Suppressor macrophage treated with lipopolysaccharide for 4 hours (primary cell): ENCODE measurements at regions not wholly inside any gene's neighbourhood (a gene's known extent, or its start where the extent isn't known, plus 50 kb on each side); places are given as distances from the start of the nearest gene placed in this dataset.

ENCODE experiments used
- DNase-seq: peaks from one replicate; pipeline ENCODE4 v3.0.0-alpha.2; 2020

DNA sequence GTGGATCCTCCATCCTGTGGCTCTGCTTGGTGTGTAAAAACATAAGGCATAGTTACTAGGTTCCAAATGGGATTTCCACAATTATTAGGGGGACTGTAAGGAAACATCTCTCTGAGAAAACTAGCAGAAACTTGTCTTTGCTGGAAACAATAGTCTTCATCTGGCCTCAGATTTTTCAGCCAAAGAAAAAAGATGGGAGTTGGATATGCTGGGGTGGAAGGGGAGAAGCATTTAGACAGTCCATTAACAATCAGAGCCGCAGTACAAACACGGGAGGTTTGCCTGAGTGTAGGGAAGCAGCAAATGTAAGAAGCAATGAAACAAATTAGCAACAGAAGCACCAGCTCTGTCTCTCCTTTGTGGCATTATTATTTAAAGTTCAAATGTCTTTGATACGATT, 402.7 kb upstream of the ZNF608 start:
- no peak for DNase-seq

DNA sequence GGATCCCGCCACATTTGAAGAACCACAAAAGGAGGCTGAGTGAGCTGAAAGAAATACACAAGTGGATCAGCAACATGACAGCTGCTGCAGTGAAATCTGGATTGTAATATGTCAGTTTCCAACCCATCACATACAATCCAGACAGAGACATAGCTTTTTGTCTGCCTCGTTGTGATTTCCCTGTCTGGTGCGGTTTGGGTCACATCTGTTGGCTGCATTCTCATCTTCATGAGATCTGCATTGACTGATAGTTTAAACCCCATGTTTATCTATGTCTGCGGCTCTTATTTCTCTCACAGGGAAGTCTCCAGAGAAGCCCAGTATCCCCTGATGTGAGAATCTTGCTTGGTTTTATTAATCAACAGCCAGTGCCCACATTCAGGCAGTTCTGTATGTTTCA, 403.1 kb upstream of the ZNF608 start:
- DNase-seq = no peak

GRCh38 chr5:125150041-125150669, 403.7 kb upstream of the ZNF608 start:
- DNase-seq = no peak

DNA sequence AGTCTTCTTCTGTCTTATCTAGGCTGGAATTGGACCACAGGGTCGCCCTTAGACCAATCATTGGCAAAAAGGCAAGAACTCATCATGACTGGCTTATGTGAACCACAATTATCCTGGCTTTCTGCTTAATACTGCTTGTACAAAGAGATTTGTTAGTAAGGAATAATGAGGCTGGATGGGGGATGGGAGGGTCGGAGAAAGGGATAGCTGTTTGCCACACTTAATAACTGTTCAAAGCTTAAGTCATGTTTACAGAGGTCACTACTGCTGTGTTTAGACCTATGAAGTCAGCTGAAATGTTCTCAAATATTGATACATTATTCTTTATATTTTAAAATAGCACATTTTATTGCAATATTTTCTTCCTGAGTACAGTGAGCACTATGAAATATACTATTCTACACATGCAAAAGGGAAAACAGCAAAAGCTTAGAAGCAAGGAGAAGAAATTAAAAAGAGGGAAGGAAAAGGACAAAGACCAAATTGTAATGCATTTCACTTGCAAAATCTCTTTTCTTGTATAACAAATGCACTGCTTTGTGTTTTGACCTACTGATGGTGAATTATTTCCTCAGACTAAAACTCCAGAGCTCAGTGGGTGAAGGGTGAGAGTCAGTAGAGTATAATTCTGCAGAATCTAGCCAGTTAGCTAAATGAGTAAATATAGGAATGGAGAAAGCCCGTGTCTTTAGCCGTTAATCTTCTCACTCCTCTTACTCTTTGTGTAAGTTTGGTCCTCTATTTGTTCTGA, 404.9 kb upstream of the ZNF608 start:
- no peak for DNase-seq

DNA sequence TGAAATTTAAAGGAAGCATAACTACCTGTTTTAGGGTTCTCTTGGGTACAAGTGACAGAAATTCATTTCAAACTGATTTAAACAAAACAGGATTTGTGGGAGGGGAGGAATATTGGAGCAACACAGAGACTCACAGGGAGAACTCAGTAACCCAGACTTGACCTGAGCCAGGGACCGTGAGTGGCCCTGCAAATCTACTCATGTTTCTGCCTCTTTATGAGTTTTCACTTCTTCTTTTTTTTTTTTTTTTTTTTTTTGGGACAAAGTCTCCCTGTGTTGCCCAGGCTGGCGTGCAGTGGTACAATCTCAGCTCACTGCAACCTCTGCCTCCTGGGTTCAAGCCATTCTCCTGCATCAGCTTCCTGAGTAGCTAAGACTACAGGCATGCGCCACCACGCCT, 405.6 kb upstream of the ZNF608 start:
- DNase-seq = no peak

DNA sequence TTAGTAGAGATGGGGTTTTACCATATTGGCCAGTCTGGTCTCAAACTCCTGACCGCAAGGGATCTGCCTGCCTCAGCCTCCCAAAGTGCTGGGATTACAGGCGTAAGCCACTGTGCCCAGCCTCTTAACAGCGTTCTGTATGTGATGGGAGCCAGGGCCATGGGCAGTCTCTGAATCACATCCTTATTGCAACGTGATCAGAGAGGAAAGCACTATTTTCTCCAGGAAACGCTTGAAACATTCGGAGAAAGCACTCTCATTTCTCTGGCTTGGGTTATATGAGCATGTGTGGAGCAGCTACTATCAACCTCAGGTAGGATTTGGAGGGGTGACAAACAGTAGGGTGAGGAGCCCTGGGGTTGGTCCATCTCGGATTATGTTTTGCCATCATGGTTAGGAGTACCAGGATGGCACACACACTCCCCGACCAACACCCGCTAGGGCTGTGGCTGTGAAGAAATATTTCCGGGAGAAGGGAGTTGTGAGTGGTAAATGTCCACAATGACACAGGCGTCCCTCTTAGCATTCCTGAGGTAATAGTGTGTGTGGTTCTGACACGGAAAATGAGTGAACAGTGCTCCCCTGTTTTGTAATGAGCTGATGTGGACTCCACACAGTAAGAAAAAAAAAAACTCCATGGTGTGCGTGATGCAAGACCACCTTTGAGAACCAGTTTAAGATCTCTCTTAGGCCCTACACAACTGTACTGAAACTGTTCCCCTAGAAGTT, 406.2 kb upstream of the ZNF608 start:
- DNase-seq = no peak

DNA sequence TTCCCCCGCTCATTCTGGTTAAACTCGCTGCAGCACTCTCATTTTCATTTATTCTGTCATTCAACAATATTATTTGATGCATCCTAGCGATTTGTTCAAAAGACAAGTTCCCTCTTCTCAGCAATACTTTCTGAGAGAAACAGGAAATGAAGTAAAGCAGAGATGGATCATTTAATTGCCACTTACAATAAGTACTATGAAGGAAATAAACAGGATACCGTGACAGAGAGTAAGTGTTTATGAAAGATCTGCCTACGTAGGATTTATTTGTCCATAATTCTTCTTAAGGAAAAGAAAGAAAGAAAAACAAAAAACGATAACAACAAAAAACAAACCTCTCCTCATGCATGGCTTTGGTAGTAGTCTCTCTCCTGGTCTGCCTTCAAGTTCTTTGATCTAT, 406.8 kb upstream of the ZNF608 start:
- no peak for DNase-seq

DNA sequence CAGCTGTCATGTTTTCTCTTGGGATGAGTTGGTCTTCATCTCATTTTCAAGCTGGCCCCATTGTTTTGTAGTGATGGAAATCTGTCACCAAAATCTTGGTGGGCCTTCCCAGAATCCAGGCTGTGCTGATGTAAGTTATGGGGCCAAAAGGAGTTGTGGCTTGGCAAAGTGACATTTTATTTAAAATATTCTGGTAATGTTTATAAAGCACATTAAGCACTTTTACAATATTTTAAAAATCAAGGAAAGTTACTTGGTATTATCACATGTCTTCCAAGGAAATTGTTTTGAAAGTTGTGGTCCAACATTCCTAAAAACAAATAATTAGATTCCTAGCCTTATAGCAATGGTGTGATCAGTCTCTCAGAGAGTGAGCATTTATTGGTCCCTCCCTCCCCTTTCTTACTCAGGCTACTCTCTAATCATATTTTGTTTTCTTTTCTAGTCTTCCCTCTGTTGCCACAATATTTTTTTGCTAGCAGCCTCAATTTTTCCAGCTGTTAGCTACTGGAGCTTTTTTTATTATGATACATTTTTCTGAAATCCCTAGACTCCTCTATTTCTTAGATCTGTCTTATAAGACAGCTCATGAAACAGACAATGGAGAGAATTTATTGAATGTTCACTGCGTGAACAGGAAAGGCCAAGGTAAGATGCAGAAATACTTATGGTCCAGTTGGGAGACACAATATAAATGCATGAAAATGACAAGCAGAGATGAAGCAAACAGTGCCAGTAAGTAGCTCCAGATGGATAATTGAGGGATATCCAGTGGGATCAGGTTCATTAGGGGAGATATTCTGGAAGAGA, 408.1 kb upstream of the ZNF608 start:
- no peak for DNase-seq

DNA sequence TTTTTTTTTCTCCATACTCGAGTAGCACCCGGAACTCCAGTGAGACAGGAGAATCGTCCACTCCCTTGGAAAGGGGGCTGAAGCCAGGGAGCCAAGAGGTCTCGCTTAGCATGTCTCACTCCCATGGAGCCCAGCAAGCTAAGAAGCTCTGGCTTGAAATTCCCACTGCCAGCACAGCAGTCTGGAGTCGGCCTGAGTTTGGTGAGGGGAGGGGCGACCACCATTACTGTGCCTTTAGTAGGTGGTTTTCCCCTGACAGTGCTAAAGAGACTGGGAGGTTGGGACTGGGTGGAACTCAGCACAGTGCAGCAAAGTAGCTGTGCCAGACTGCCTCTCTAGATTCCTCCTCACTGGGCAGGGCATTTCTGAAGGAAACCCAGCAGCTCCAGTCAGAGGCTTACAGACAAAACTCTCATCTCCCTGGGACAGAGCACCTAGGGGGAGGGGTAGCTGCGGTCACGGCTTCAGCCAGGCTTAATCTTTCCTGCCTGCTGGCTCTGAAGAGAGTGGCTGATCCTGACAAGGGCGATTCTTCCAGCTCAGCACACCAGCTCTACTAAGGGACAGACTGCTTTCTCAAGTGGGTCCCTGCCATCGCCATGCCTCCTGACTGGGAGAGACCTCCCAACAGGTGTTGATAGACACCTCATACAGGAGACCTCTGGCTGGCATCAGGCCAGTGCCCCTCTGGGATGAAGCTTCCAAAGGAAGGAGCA, 414.5 kb upstream of the ZNF608 start:
- DNase-seq = no peak

GRCh38 chr5:125162714-125163113, 416.3 kb upstream of the ZNF608 start:
- DNase-seq = no peak

- no peak for DNase-seq
Observed at GRCh38 chr5:125169396-125169795, 423.0 kb upstream of the ZNF608 start.

DNA sequence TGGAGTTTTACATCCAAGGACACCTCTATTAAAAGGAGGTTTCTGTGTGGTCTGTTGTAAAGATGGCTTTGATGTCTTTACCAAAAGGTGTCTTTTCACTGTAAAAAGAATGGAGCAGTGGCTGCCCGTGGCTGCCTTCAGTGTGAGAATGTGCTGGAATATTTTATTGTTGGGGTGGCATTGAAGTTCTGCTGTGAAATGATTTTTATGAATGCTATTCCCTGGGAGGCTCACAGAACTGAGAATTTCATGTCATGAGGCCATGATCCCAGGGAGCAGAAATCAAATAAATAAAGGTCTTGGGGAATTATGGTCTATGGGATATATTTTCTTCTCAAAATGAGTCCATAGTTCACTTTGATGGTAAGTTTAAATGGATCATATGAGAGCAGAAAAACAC, 425.2 kb upstream of the ZNF608 start:
- DNase-seq = no peak

GRCh38 chr5:125175348-125176004, 429.0 kb upstream of the ZNF608 start:
- DNase-seq = no peak

DNA sequence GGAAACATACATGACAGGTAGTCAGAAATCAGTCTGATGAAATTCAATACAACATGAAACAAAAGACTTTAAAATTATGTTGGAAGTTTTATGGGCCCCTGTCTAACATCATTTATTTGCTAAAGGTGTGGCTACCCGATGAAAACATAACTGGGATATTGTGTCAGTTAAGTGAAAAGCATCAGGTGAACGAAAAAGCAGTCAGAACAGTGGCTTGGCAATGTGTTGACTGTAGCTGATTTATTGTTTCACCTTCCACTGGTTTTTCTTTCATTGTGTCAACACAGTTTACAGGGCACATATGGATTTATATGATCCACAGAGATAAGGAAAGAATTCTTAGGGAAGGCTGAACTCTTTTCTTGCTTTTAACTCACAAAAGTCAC, 429.6 kb upstream of the ZNF608 start:
- DNase-seq = no peak

DNA sequence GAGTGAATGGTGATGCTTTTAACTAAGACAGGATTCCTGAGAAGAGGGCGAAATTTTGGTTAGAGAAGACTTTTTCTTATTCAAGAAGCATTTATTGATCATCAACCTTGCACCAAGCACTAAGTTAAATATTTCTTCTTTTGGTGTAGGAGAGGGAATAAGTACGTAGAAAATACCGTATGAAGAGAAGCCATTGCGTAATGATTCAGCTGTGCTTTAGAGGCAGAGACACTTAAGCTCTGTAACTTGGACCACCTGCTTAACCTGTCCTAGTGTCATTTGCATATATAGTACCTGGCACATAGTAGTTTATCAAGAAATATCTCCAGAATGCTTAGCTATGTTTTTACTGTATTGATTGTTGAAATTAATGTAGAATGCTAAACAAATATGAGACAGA, 430.9 kb upstream of the ZNF608 start:
- no peak for DNase-seq

GRCh38 chr5:125179612-125180011, 433.2 kb upstream of the ZNF608 start:
- no peak for DNase-seq

GRCh38 chr5:125180231-125180829, 433.9 kb upstream of the ZNF608 start:
- DNase-seq = no peak

- DNase-seq = no peak
Observed at GRCh38 chr5:125181159-125181558, 434.7 kb upstream of the ZNF608 start.

GRCh38 chr5:125181955-125182354, 435.5 kb upstream of the ZNF608 start:
- DNase-seq = no peak

GRCh38 chr5:125185740-125186139, 439.3 kb upstream of the ZNF608 start:
- DNase-seq = no peak

GRCh38 chr5:125186911-125187375, 440.5 kb upstream of the ZNF608 start:
- no peak for DNase-seq

DNA sequence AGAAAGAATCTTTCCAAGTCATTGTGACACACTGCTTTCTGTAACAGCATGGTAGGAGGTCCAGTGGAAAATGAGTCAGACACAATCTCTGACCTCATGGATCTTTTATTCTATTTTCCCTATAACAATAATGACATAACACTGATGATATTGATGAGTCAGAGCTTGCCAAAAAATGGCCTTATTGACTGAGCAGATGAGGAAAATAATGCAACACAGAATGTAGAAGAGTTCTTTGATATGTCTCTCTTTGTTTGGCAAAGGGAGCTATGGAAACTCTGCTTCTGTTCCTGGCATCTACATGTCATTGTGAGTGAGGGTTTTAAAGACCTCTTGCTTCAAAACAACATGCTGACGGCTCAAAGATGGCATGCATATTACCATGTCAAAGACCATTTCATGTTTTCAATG, 443.1 kb upstream of the ZNF608 start:
- DNase-seq = peak; percentile 6
